Immature natural killer cell (primary cell): ENCODE measurements at regions not wholly inside any gene's neighbourhood (a gene's known extent, or its start where the extent isn't known, plus 50 kb on each side); places are given as distances from the start of the nearest gene placed in this dataset.

Experiments
- DNase-seq, 3 donors: peaks; one replicate each; pipeline ENCODE4 v3.0.0; 2022; ENCODE audit warnings: mixed read lengths in 1 of 3
- H3K27ac Mint-ChIP-seq, 6 donors: one replicate each; pipeline ENCODE4 v1.8.0; 2020; ENCODE audit warnings: mixed read lengths in 6 of 6, mild to moderate bottlenecking in 5 of 6, inconsistent platforms in 4 of 6, moderate library complexity in 3 of 6
- H3K27me3 Mint-ChIP-seq, 3 donors: one replicate each; pipeline ENCODE4 v1.8.0; 2020 to 2021; ENCODE audit warnings: low read depth in 3 of 3, mild to moderate bottlenecking in 3 of 3, mixed read lengths in 3 of 3, moderate library complexity in 3 of 3, inconsistent platforms in 1 of 3
- H3K36me3 Mint-ChIP-seq, 3 donors: one replicate each; pipeline ENCODE4 v1.8.0; 2020; ENCODE audit warnings: mixed read lengths in 3 of 3, inconsistent platforms in 2 of 3, mild to moderate bottlenecking in 2 of 3
- H3K4me1 Mint-ChIP-seq, 2 donors: one replicate each; pipeline ENCODE4 v1.8.0; 2020; ENCODE audit warnings: inconsistent platforms in 2 of 2, mild to moderate bottlenecking in 2 of 2, mixed read lengths in 2 of 2, moderate library complexity in 1 of 2
- H3K4me3 Mint-ChIP-seq, 5 donors: one replicate each; pipeline ENCODE4 v1.8.0; 2020; ENCODE audit warnings: mild to moderate bottlenecking in 5 of 5, mixed read lengths in 5 of 5, inconsistent platforms in 3 of 5, moderate library complexity in 3 of 5
- H3K9me3 Mint-ChIP-seq, 6 donors: one replicate each; pipeline ENCODE4 v1.8.0; 2020; ENCODE audit warnings: mild to moderate bottlenecking in 6 of 6, mixed read lengths in 6 of 6, inconsistent platforms in 4 of 6, moderate library complexity in 3 of 6

- no peak overlapping the region for H3K27ac Mint-ChIP-seq
- H3K36me3 Mint-ChIP-seq = no peaks in the 10 kb centered on the region
- H3K9me3 Mint-ChIP-seq = no peaks in the 10 kb centered on the region
- no peak overlapping the region for H3K4me3 Mint-ChIP-seq
- peaks cover 0 to 3% (median 2%) of the 10 kb centered on the region in 3 donors for H3K27me3 Mint-ChIP-seq
- DNase-seq = no peak
- no peaks in the 10 kb centered on the region for H3K4me1 Mint-ChIP-seq
These were observed 416.6 kb downstream of the ARHGEF28 start for GRCh38 chr5:74042559-74042958.

DNA sequence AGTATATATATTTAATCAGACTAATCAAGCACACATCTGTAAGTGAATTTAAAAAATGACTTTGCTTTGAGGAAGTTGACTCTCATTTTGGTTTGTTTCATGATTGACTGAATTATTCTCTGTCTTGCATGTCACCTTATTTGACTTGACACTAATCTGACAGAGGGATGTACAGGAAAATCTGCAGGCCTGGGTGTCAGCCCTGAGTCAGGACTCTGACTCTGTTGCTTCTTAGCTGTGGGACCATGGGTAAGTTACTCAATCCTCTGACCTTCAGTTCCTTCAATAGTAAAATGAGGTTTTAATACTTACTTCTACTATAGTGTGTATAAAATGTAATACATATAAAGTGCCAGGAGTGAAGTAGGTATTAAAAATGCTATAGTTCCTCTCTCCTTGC, 415.9 kb downstream of the ARHGEF28 start:
- Mint-ChIP-seq H3K27me3 (peaks cover 0 to 3% (median 2%) of the 10 kb centered on the region in 3 donors), H3K4me1 (no peaks in the 10 kb centered on the region)

GRCh38 chr5:74040811-74041491, 415.0 kb downstream of the ARHGEF28 start:
- H3K9me3 Mint-ChIP-seq = no peaks in the 10 kb centered on the region
- no peaks in the 10 kb centered on the region for H3K36me3 Mint-ChIP-seq
- no peak overlapping the region for H3K4me3 Mint-ChIP-seq
- no peak for DNase-seq
- H3K27ac Mint-ChIP-seq = no peak overlapping the region
- peaks cover 0 to 4% (median 3%) of the 10 kb centered on the region in 3 donors for H3K27me3 Mint-ChIP-seq
- no peaks in the 10 kb centered on the region for H3K4me1 Mint-ChIP-seq

More for the DNA sequence above, 415.9 kb downstream of the ARHGEF28 start:
- Mint-ChIP-seq H3K36me3 (no peaks in the 10 kb centered on the region), H3K9me3 (no peaks in the 10 kb centered on the region), H3K4me3 (no peak overlapping the region), H3K27ac (no peak overlapping the region)
- DNase-seq = no peak

DNA sequence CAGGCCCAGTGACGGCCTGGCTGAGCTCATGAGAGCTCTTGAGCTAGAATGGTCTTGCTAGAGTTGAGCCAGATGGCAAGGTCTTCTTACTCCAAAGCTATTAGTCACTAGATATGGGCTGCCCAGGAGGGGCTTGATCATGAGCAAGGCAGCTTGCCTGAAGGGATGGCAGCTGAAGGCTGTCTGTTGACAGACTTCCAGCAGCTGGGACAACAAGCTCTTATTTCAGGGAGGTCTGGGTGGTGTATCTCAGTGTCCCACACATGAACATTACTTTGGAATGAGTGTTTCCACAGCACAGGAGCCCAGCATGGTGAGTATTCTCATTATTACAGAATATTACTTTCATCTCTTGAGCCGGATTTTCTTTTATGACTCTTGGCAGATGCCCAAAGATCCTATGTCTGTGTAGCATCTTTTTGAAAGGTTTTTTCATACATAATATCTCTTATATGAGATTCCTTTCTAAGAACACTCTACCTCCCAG, 414.1 kb downstream of the ARHGEF28 start:
- H3K4me1 Mint-ChIP-seq = peaks cover 0 to 2% of the 10 kb centered on the region in 2 donors
- no peaks in the 10 kb centered on the region for H3K9me3 Mint-ChIP-seq
- DNase-seq = no peak
- H3K27ac Mint-ChIP-seq = no peak overlapping the region
- no peak overlapping the region for H3K4me3 Mint-ChIP-seq
- H3K27me3 Mint-ChIP-seq = peaks cover 0 to 4% (median 3%) of the 10 kb centered on the region in 3 donors
- no peaks in the 10 kb centered on the region for H3K36me3 Mint-ChIP-seq

DNA sequence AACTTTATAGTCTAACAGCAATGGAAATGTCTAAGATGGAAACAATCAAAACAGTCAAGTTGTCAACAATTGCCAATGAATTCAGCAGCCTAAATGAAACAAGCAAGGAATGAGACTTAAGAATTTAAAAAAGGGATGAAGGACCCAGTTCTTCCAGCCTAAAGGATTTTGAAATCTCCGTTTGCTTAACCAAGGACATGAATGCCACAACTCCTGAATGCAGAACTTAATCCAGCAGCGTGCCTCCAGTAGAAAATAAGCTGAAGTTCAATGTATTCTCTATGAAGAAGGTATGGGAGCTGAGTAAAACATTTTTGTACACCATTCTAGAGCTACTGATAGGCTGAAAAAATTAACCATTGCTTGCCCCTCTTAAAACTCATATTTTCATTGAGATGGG, 411.3 kb downstream of the ARHGEF28 start:
- DNase-seq = no peak
- Mint-ChIP-seq H3K27me3 (peaks cover 0 to 2% (median 1%) of the 10 kb centered on the region in 3 donors), H3K27ac (no peak overlapping the region), H3K9me3 (no peaks in the 10 kb centered on the region), H3K36me3 (no peaks in the 10 kb centered on the region), H3K4me1 (peaks cover 0 to 2% of the 10 kb centered on the region in 2 donors), H3K4me3 (no peak overlapping the region)

- peaks cover 0 to 2% (median 1%) of the 10 kb centered on the region in 3 donors for H3K27me3 Mint-ChIP-seq
- no peaks in the 10 kb centered on the region for H3K9me3 Mint-ChIP-seq
- no peak overlapping the region for H3K4me3 Mint-ChIP-seq
- no peak overlapping the region for H3K27ac Mint-ChIP-seq
- peaks cover 0 to 2% of the 10 kb centered on the region in 2 donors for H3K4me1 Mint-ChIP-seq
- no peaks in the 10 kb centered on the region for H3K36me3 Mint-ChIP-seq
- DNase-seq = no peak
These were observed 409.5 kb downstream of the ARHGEF28 start for GRCh38 chr5:74035521-74035937.

DNA sequence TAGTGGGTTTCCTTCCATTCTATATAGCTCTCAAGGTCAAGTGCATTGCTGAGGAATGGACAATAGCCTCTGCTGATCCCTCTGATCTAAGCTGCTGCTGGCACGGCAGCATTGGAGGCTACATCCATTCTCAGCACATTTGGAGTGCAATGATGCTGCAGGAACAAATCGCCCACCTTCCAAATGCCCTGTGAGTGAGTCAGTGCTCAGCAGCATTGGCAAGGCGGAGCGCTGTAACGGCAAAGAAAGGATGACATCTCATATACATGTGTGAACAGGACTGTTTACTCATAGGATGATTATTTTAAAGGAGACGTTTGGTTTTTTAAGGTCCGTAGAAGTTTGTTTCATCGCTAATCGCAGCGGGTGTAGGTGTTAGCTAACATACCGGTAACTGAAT, 408.7 kb downstream of the ARHGEF28 start:
- H3K4me1 Mint-ChIP-seq = peaks cover 0 to 2% of the 10 kb centered on the region in 2 donors
- peaks cover 0 to 3% (median 2%) of the 10 kb centered on the region in 3 donors for H3K27me3 Mint-ChIP-seq
- no peaks in the 10 kb centered on the region for H3K9me3 Mint-ChIP-seq
- no peak overlapping the region for H3K4me3 Mint-ChIP-seq
- no peak overlapping the region for H3K27ac Mint-ChIP-seq
- H3K36me3 Mint-ChIP-seq = no peaks in the 10 kb centered on the region
- DNase-seq = no peak

DNA sequence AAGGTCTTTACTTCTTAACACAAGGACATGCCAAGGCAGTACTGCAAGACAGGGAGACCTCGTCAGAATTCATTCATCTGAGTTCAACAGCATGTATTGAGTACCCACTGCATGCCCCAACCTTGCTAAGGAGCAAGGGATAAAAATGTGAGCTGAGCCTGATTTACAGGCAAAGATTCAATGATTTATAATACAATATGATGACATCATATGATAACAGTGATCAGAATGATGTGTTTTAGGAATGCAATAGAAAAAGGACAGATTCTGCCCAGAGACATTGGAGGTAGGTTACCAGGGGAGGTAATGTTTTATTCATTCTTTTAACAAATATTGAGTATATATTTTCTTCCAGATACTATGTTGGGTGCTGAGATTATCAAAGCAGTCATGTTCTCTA, 406.6 kb downstream of the ARHGEF28 start:
- no peak overlapping the region for H3K4me3 Mint-ChIP-seq
- peaks cover 2 to 3% (median 2%) of the 10 kb centered on the region in 3 donors for H3K27me3 Mint-ChIP-seq
- no peaks in the 10 kb centered on the region for H3K9me3 Mint-ChIP-seq
- peaks cover 0 to 2% of the 10 kb centered on the region in 2 donors for H3K4me1 Mint-ChIP-seq
- no peaks in the 10 kb centered on the region for H3K36me3 Mint-ChIP-seq
- DNase-seq = no peak
- H3K27ac Mint-ChIP-seq = no peak overlapping the region

GRCh38 chr5:74031536-74031935, 405.5 kb downstream of the ARHGEF28 start:
- H3K27me3 Mint-ChIP-seq = peaks cover 0 to 3% (median 2%) of the 10 kb centered on the region in 3 donors
- H3K27ac Mint-ChIP-seq = no peak overlapping the region
- peaks cover 0 to 2% of the 10 kb centered on the region in 2 donors for H3K4me1 Mint-ChIP-seq
- DNase-seq = no peak
- H3K4me3 Mint-ChIP-seq = no peak overlapping the region
- H3K9me3 Mint-ChIP-seq = no peaks in the 10 kb centered on the region
- H3K36me3 Mint-ChIP-seq = no peaks in the 10 kb centered on the region

DNA sequence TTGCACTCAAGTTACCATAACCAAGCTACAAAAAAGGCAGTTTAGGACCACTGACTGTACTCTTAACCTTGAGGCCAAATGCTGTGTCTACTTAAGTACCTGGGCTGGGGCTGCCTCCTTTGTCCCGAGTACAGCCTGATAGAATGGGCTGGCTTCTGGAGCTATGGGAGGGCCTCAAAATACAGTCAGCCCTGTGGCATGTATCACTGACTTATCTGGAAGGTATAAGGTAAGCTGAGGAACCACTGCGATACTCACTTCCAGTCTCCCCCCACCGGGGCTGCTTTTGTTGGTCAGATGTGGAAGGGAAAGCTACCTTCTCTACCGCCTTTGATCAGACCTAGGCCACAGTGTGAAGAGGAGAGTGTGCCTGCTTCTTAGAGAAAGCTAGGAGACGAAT, 404.8 kb downstream of the ARHGEF28 start:
- no peaks in the 10 kb centered on the region for H3K36me3 Mint-ChIP-seq
- no peak overlapping the region for H3K27ac Mint-ChIP-seq
- no peaks in the 10 kb centered on the region for H3K9me3 Mint-ChIP-seq
- H3K4me1 Mint-ChIP-seq = peaks cover 0 to 2% of the 10 kb centered on the region in 2 donors
- H3K27me3 Mint-ChIP-seq = peaks cover 0 to 3% (median 2%) of the 10 kb centered on the region in 3 donors
- H3K4me3 Mint-ChIP-seq = no peak overlapping the region
- DNase-seq = no peak

GRCh38 chr5:74030371-74030770, 404.4 kb downstream of the ARHGEF28 start:
- DNase-seq = no peak
- Mint-ChIP-seq H3K36me3 (no peaks in the 10 kb centered on the region), H3K27ac (no peak overlapping the region), H3K9me3 (no peaks in the 10 kb centered on the region), H3K4me3 (no peak overlapping the region), H3K27me3 (peaks cover 0 to 3% (median 3%) of the 10 kb centered on the region in 3 donors), H3K4me1 (no peaks in the 10 kb centered on the region)

GRCh38 chr5:74028976-74029375, 403.0 kb downstream of the ARHGEF28 start:
- H3K36me3 Mint-ChIP-seq = no peaks in the 10 kb centered on the region
- H3K27ac Mint-ChIP-seq = no peak overlapping the region
- DNase-seq = no peak
- peaks cover under 1 to 5% (median 3%) of the 10 kb centered on the region in 3 donors for H3K27me3 Mint-ChIP-seq
- H3K9me3 Mint-ChIP-seq = no peaks in the 10 kb centered on the region
- no peak overlapping the region for H3K4me3 Mint-ChIP-seq
- no peaks in the 10 kb centered on the region for H3K4me1 Mint-ChIP-seq

DNA sequence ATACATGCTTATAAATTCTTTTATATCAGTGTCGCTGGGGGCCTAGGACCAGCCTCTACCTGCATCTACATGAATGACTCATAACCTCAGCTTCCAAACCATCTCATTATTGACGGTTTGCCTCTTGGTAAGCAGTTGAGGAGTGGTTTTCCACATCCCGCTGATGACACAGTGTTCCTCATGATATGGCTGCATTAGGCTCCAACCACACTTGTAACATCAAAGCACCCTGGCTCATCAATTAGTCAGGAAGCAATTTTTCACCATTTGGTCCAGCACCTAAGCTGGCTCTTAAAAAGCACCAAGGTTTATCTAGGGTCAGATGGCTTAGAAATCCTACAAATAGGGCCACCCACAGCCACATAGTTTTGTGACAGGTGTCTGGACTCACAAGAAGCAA, 402.4 kb downstream of the ARHGEF28 start:
- no peak for DNase-seq
- Mint-ChIP-seq H3K27me3 (peaks cover 3 to 6% (median 5%) of the 10 kb centered on the region in 3 donors), H3K4me3 (no peak overlapping the region), H3K36me3 (no peaks in the 10 kb centered on the region), H3K27ac (no peak overlapping the region), H3K9me3 (no peaks in the 10 kb centered on the region), H3K4me1 (no peaks in the 10 kb centered on the region)

DNA sequence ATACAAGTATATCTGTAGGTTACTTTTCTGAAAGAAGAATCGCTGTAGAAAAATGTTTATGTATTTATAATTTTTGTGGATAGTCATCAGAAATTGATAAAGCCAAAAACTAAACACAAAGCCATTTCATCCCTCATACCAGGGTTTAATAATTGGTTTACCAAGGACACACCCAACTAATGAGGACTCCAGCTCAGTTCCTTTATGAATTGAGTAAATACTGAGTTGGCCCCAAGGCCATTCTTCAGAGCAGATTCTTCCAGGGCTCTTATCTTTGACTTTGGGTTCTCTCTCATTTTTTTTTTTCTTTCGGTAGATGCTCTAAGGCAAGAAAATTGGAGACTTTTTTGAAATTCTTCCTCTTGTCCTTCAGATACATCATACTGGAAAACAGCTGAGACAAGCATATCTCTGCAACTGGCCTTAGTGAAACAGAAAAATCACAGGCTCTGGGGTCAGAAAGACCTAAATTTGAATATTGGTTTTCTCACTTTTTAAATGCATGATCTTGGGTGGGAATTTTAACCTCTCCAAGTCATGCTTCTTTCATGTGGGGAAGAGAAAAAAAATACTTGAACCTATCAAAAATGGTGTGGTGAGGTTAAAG, 401.8 kb downstream of the ARHGEF28 start:
- Mint-ChIP-seq H3K4me3 (no peak overlapping the region), H3K9me3 (no peaks in the 10 kb centered on the region), H3K27ac (no peak overlapping the region), H3K36me3 (no peaks in the 10 kb centered on the region), H3K27me3 (peaks cover 3 to 8% (median 5%) of the 10 kb centered on the region in 3 donors), H3K4me1 (no peaks in the 10 kb centered on the region)
- no peak for DNase-seq
